Liver (tissue), 8 donors: ENCODE measurements at regions not wholly inside any gene's neighbourhood (a gene's known extent, or its start where the extent isn't known, plus 50 kb on each side); places are given as distances from the start of the nearest gene placed in this dataset.
A peak's percentile ranks its signal among the peaks of the same experiment; 100 is the strongest.

Experiments
- DNase-seq: peaks from one replicate; pipeline ENCODE4 v3.0.0-alpha.2; 2017; ENCODE audit warnings: low spot score
- H3K27ac ChIP-seq, 2 donors: one replicate each; pipeline ENCODE4 v1.7.0; 2013; ENCODE audit warnings: inconsistent platforms in 2 of 2, low read length in 2 of 2, control low read depth in 1 of 2, low read depth in 1 of 2, mild to moderate bottlenecking in 1 of 2
- H3K27me3 ChIP-seq, 4 donors: one replicate each; pipeline versions ENCODE4 v1.6.1 to v1.7.0; 2013; ENCODE audit warnings: low read length in 3 of 4, inconsistent platforms in 1 of 4, mild to moderate bottlenecking in 1 of 4, moderate library complexity in 1 of 4; ENCODE audit not compliant: control insufficient read depth in 4 of 4, insufficient read depth in 4 of 4
- H3K36me3 ChIP-seq, 4 donors: one replicate each; pipeline versions ENCODE4 v1.6.1 to v1.7.0; 2013; ENCODE audit warnings: low read length in 3 of 4, mild to moderate bottlenecking in 3 of 4, low read depth in 1 of 4, moderate library complexity in 1 of 4; ENCODE audit not compliant: control insufficient read depth in 4 of 4, insufficient read depth in 3 of 4
- H3K4me1 ChIP-seq, 4 donors: one replicate each; pipeline versions ENCODE4 v1.6.1 to v1.7.0; 2013; ENCODE audit warnings: low read length in 3 of 4, mild to moderate bottlenecking in 3 of 4, moderate library complexity in 1 of 4; ENCODE audit not compliant: control insufficient read depth in 4 of 4, insufficient read depth in 4 of 4
- H3K4me3 ChIP-seq, 3 donors: one replicate each; pipeline versions ENCODE4 v1.6.1 to v1.7.0; 2013; ENCODE audit warnings: low read length in 3 of 3, control low read depth in 1 of 3, low read depth in 1 of 3, mild to moderate bottlenecking in 1 of 3
- H3K9ac ChIP-seq, 2 donors: one replicate each; pipeline ENCODE4 v1.7.0; 2013; ENCODE audit warnings: low read length in 2 of 2, mild to moderate bottlenecking in 2 of 2, moderate library complexity in 2 of 2, control low read depth in 1 of 2, low read depth in 1 of 2
- H3K9me3 ChIP-seq, 4 donors: one replicate each; pipeline versions ENCODE4 v1.6.1 to v1.7.0; 2013; ENCODE audit warnings: low read length in 3 of 4; ENCODE audit not compliant: control insufficient read depth in 4 of 4
- ATF3 ChIP-seq: IDR thresholded peaks from 2 replicates; pipeline ENCODE4 v1.6.1; 2016; ENCODE audit warnings: antibody characterized with exemption
- CTCF ChIP-seq: fragments of 150-350 bp; IDR thresholded peaks from 2 replicates; pipeline ENCODE4 v1.5.1; 2017; ENCODE audit warnings: improper control_type of control experiment, low read depth, low read length; ENCODE audit not compliant: missing input control
- EGR1 ChIP-seq, 2 donors: IDR thresholded peaks; 2 replicates each; pipeline ENCODE4 v1.6.1; 2016 to 2018; ENCODE audit warnings: antibody characterized with exemption in 2 of 2, low read depth in 2 of 2
- FOXA1 ChIP-seq: IDR thresholded peaks from 2 replicates; pipeline ENCODE4 v1.6.1; 2016; ENCODE audit warnings: antibody characterized with exemption
- FOXA2 ChIP-seq: IDR thresholded peaks from 2 replicates; pipeline ENCODE4 v1.6.1; 2016; ENCODE audit warnings: antibody characterized with exemption
- GABPA ChIP-seq, 2 donors: IDR thresholded peaks in 1 of 2; conservative IDR thresholded peaks in 1 of 2; 2 replicates each; pipeline ENCODE4 v1.6.1; 2016; ENCODE audit warnings: antibody characterized with exemption in 2 of 2, mild to moderate bottlenecking in 1 of 2, moderate library complexity in 1 of 2
- HNF4A ChIP-seq, 2 donors: conservative IDR thresholded peaks; 2 replicates each; pipeline ENCODE4 v1.6.1; 2016; ENCODE audit warnings: antibody characterized with exemption in 2 of 2, mild to moderate bottlenecking in 2 of 2
- HNF4G ChIP-seq: IDR thresholded peaks from 2 replicates; pipeline ENCODE4 v1.6.1; 2016; ENCODE audit warnings: antibody characterized with exemption
- JUND ChIP-seq, 2 donors: IDR thresholded peaks; 2 replicates each; pipeline ENCODE4 v1.6.1; 2016; ENCODE audit warnings: antibody characterized with exemption in 2 of 2
- MAX ChIP-seq: IDR thresholded peaks from 2 replicates; pipeline ENCODE4 v1.6.1; 2016; ENCODE audit warnings: antibody characterized with exemption
- NR2F2 ChIP-seq: IDR thresholded peaks from 2 replicates; pipeline ENCODE4 v1.6.1; 2016; ENCODE audit warnings: antibody characterized with exemption
- RAD21 ChIP-seq, 2 donors: IDR thresholded peaks; 2 replicates each; pipeline ENCODE4 v1.6.1; 2016; ENCODE audit warnings: antibody characterized with exemption in 2 of 2, mild to moderate bottlenecking in 2 of 2
- REST ChIP-seq: IDR thresholded peaks from 2 replicates; pipeline ENCODE4 v1.6.1; 2016; ENCODE audit warnings: antibody characterized with exemption, mild to moderate bottlenecking
- SP1 ChIP-seq: IDR thresholded peaks from 2 replicates; pipeline ENCODE4 v1.6.1; 2018; ENCODE audit warnings: antibody characterized with exemption, mild to moderate bottlenecking
- YY1 ChIP-seq: IDR thresholded peaks from 2 replicates; pipeline ENCODE4 v1.6.1; 2016; ENCODE audit warnings: antibody characterized with exemption, mild to moderate bottlenecking
- ZBTB33 ChIP-seq: IDR thresholded peaks from 2 replicates; pipeline ENCODE4 v1.6.1; 2016; ENCODE audit warnings: antibody characterized with exemption
- WGBS: extraction: QIAGEN DNeasy Blood & Tissue Kit; methylation state at CpG from one replicate; pipeline ENCODE4 v1.1.7; 2013; 5-methylcytosine and 5-hydroxymethylcytosine counted together
- donor health status: healthy.
- donor health status: healthy.
- donor health status: healthy.
- donor health status: healthy.
- donor health status: healthy.

GRCh38 chr10:130396044-130396443, 259.9 kb downstream of the GLRX3 start:
- no peak overlapping the region for H3K27ac ChIP-seq
- H3K4me1 ChIP-seq: no peaks in the 10 kb centered on the region
- H3K9ac ChIP-seq: no peak overlapping the region
- no peaks in the 10 kb centered on the region for H3K36me3 ChIP-seq
- DNase-seq: no peak
- peaks cover 4 to 19% (median 9%) of the 10 kb centered on the region in 4 donors for H3K9me3 ChIP-seq
- WGBS: 90% methylated on average over 5 of the region's 5 CpGs
- no peak for TF ChIP-seq ZBTB33
- TF ChIP-seq NR2F2: no peak
- no peak for TF ChIP-seq EGR1 (IDR thresholded peaks at IDR 0.05; ENCODE audit: low read depth in 2 of 2)
- TF ChIP-seq JUND (IDR thresholded peaks at IDR 0.05): no peak
- no peak for TF ChIP-seq RAD21 (IDR thresholded peaks at IDR 0.05)
- no peak for TF ChIP-seq HNF4G
- no peak for TF ChIP-seq MAX
- TF ChIP-seq YY1: no peak
- H3K27me3 ChIP-seq: no peaks in the 10 kb centered on the region
- H3K4me3 ChIP-seq: peak overlapping the region in 2 of 3 donors; percentile 11 to 28

- no peak overlapping the region for H3K9ac ChIP-seq
- H3K27ac ChIP-seq: no peak overlapping the region
- no peaks in the 10 kb centered on the region for H3K36me3 ChIP-seq
- H3K27me3 ChIP-seq: no peaks in the 10 kb centered on the region
- TF ChIP-seq ATF3: no peak
- no peak for TF ChIP-seq SP1
- no peak for TF ChIP-seq JUND (IDR thresholded peaks at IDR 0.05)
- TF ChIP-seq EGR1 (IDR thresholded peaks at IDR 0.05; ENCODE audit: low read depth in 2 of 2): no peak
- TF ChIP-seq RAD21 (IDR thresholded peaks at IDR 0.05): no peak
- no peak for TF ChIP-seq FOXA1
- TF ChIP-seq ZBTB33: no peak
- no peak for DNase-seq
- H3K9me3 ChIP-seq: peaks cover 4 to 17% (median 9%) of the 10 kb centered on the region in 4 donors
- H3K4me3 ChIP-seq: no peak overlapping the region
- 80% methylated on average over 15 of the region's 15 CpGs for WGBS
- no peaks in the 10 kb centered on the region for H3K4me1 ChIP-seq
Measured at GRCh38 chr10:130398090-130398994, 262.2 kb downstream of the GLRX3 start.

GRCh38 chr10:130399425-130399950, 263.3 kb downstream of the GLRX3 start:
- peak; percentile 14 for DNase-seq
- no peak overlapping the region for H3K4me3 ChIP-seq
- H3K9me3 ChIP-seq: peaks cover 4 to 11% (median 8%) of the 10 kb centered on the region in 4 donors
- H3K9ac ChIP-seq: no peak overlapping the region
- 59% methylated on average over 10 of the region's 10 CpGs for WGBS
- H3K4me1 ChIP-seq: no peaks in the 10 kb centered on the region
- no peaks in the 10 kb centered on the region for H3K36me3 ChIP-seq
- no peaks in the 10 kb centered on the region for H3K27me3 ChIP-seq
- H3K27ac ChIP-seq: no peak overlapping the region
- TF ChIP-seq NR2F2 (no peak), FOXA2 (no peak), RAD21 (IDR thresholded peaks at IDR 0.05) (no peak), CTCF (no peak), HNF4A (conservative IDR thresholded peaks at IDR 0.05) (no peak), GABPA (IDR thresholded peaks at IDR 0.05 in 1 of 2, conservative IDR thresholded peaks at IDR 0.05 in 1 of 2) (no peak), SP1 (no peak), REST (no peak), YY1 (no peak)
